ENCODE measurements at regions not wholly inside any gene's neighbourhood (a gene's known extent, or its start where the extent isn't known, plus 50 kb on each side); places are given as distances from the start of the nearest gene placed in this dataset.

DNA sequence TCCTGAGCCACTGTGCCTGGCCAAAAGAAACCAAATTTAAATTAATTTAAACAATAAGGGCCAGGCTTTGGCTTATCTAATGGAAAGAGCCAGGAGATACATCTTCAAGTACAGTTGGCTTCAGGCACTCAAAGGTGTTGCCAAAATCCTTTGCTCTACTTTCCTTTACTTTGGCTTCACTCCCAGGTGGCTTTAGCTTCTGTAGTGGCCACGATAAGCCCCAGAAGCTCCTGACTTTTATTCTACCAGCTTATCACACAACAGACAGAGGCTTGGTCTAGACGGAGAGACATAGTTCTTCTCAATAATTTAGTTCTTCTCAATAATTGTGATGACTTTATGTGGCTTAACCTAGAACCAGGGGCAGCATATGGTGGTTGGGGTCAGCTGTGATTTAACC is 211.2 kb upstream of the LNX1 start:
- no peaks in the 10 kb centered on the region for H3K27me3 ChIP-seq (replicated peaks; ENCODE audit: control insufficient read depth, insufficient read depth, low read length)
- H3K4me3 ChIP-seq (replicated peaks; ENCODE audit: low read depth, low read length) = no peak overlapping the region

DNA sequence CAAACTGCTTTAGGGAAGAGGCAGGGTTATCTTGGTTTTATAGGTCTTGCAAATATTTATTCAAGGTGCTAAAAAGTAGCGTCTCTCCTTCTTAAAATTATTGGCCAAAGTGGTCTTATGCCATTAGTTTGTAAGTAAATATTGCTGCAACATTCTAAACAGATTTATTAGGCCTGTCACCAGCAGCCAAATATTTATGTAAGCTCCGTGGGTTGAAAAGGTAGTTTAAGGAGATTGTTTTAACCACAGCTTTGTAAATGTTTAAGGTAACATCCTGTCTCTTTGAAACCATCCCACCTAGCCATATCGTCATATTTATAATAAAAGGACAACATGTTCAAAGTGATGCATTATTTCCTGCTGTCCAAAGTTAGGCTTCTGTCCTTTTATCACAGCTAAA is 210.1 kb upstream of the LNX1 start:
- no peak for DNase-seq (ENCODE audit: extremely low read depth, insufficient read length)
- Histone ChIP-seq H3K27me3 (replicated peaks; ENCODE audit: control insufficient read depth, insufficient read depth, low read length) (no peaks in the 10 kb centered on the region), H3K4me3 (replicated peaks; ENCODE audit: low read depth, low read length) (no peak overlapping the region), H3K36me3 (ENCODE audit: control insufficient read depth, insufficient read depth, low read length) (no peaks in the 10 kb centered on the region)
- TF ChIP-seq, protein P1, sequence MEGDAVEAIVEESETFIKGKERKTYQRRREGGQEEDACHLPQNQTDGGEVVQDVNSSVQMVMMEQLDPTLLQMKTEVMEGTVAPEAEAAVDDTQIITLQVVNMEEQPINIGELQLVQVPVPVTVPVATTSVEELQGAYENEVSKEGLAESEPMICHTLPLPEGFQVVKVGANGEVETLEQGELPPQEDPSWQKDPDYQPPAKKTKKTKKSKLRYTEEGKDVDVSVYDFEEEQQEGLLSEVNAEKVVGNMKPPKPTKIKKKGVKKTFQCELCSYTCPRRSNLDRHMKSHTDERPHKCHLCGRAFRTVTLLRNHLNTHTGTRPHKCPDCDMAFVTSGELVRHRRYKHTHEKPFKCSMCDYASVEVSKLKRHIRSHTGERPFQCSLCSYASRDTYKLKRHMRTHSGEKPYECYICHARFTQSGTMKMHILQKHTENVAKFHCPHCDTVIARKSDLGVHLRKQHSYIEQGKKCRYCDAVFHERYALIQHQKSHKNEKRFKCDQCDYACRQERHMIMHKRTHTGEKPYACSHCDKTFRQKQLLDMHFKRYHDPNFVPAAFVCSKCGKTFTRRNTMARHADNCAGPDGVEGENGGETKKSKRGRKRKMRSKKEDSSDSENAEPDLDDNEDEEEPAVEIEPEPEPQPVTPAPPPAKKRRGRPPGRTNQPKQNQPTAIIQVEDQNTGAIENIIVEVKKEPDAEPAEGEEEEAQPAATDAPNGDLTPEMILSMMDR (IDR thresholded peaks at IDR 0.05; ENCODE audit: insufficient read depth, low read length, poor library complexity, severe bottlenecking) = no peak

More for the DNA sequence above, 211.2 kb upstream of the LNX1 start:
- TF ChIP-seq, protein P1 (IDR thresholded peaks at IDR 0.05; ENCODE audit: insufficient read depth, low read length, poor library complexity, severe bottlenecking) = no peak
- H3K36me3 ChIP-seq (ENCODE audit: control insufficient read depth, insufficient read depth, low read length) = no peaks in the 10 kb centered on the region
- no peak for DNase-seq (ENCODE audit: extremely low read depth, insufficient read length)

DNA sequence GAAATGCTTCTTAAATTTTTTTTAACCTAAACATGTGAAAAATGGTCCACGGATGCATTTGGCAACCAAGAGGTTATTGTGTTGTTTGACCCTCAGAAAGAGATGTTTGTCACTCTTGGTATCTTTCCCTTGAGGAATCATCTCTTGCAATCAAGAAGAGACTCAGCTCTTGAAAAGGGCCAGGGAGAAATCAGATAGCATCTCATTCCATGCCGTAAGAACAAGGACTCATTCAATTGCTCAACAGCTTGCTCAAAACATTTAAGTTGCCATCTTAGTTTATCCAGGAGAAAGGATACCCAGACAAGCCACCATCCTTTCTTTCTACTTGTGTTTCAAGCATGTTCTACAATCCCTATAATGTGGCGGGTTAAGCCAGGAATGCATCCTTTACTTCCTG is 209.5 kb upstream of the LNX1 start:
- Histone ChIP-seq H3K4me3 (replicated peaks; ENCODE audit: low read depth, low read length) (no peak overlapping the region), H3K36me3 (ENCODE audit: control insufficient read depth, insufficient read depth, low read length) (no peaks in the 10 kb centered on the region), H3K27me3 (replicated peaks; ENCODE audit: control insufficient read depth, insufficient read depth, low read length) (no peaks in the 10 kb centered on the region)
- TF ChIP-seq, protein P1 (IDR thresholded peaks at IDR 0.05; ENCODE audit: insufficient read depth, low read length, poor library complexity, severe bottlenecking) = no peak
- DNase-seq (ENCODE audit: extremely low read depth, insufficient read length) = no peak

DNA sequence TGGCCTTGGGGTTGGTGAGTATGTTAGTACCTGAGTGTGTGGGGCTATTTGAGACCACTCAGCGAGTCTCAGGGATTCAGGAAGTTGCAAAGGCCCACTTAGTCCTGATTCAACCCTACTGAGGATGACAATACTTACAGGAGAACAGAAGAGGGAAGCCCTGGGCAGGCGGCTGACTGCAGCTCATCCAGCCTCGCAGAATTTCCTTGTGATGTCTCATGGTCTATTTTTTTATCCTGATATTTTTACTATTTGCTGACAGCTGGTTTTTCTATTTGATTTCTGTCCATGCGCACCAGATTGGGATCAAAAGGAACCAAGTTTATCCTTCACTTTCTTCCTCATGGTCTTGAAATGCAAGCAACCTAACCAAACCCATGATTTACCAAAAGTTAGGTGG is 201.8 kb upstream of the LNX1 start:
- Histone ChIP-seq H3K27me3 (replicated peaks; ENCODE audit: control insufficient read depth, insufficient read depth, low read length) (no peaks in the 10 kb centered on the region), H3K36me3 (ENCODE audit: control insufficient read depth, insufficient read depth, low read length) (no peaks in the 10 kb centered on the region), H3K4me3 (replicated peaks; ENCODE audit: low read depth, low read length) (no peak overlapping the region)
- DNase-seq (ENCODE audit: extremely low read depth, insufficient read length) = no peak
- TF ChIP-seq, protein P1 (IDR thresholded peaks at IDR 0.05; ENCODE audit: insufficient read depth, low read length, poor library complexity, severe bottlenecking) = no peak

DNA sequence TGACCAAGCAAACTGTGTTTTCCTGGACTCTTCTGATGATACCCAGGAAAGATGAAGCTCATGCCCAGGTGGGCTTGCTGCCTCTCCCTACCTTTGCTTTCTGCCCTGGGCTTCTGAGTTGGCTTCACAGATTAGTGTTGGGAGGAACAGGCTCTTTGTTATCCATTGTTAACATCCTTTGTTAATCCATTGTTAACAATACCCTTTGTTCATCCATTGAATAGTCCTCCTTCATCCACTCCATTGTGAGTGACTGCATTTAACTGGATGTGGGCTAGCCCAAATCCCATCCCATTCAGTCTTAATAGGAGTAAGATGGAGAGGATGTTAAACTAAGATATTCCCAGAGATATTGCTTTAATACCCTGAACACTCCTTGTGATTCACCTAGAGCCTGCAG is 199.0 kb upstream of the LNX1 start:
- TF ChIP-seq, protein P1 (IDR thresholded peaks at IDR 0.05; ENCODE audit: insufficient read depth, low read length, poor library complexity, severe bottlenecking) = no peak
- no peak for DNase-seq (ENCODE audit: extremely low read depth, insufficient read length)
- H3K27me3 ChIP-seq (replicated peaks; ENCODE audit: control insufficient read depth, insufficient read depth, low read length) = no peaks in the 10 kb centered on the region
- no peaks in the 10 kb centered on the region for H3K36me3 ChIP-seq (ENCODE audit: control insufficient read depth, insufficient read depth, low read length)
- no peak overlapping the region for H3K4me3 ChIP-seq (replicated peaks; ENCODE audit: low read depth, low read length)

DNA sequence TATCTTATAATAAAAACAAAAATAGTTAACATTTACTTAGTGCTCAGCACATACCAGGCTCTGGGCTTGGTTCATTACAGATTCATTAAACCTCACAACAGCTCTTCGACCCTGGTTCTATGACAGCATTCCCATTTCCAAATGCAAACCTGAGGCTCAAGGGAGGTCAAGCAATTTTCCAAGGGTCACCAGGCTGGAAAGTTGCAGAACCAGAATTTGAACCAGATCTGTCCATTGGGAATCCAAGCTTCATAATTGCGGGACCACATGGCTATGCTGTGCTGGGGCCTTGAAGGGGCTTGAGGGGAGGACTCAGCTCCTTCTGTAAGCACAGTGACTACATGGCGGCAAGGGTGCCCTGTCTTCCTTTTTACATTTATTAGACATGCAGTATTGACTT is 197.3 kb upstream of the LNX1 start:
- Histone ChIP-seq H3K27me3 (replicated peaks; ENCODE audit: control insufficient read depth, insufficient read depth, low read length) (no peaks in the 10 kb centered on the region), H3K4me3 (replicated peaks; ENCODE audit: low read depth, low read length) (no peak overlapping the region), H3K36me3 (ENCODE audit: control insufficient read depth, insufficient read depth, low read length) (no peaks in the 10 kb centered on the region)
- TF ChIP-seq, protein P1 (IDR thresholded peaks at IDR 0.05; ENCODE audit: insufficient read depth, low read length, poor library complexity, severe bottlenecking) = no peak
- no peak for DNase-seq (ENCODE audit: extremely low read depth, insufficient read length)

Measured in GM06990 (cell line).